SK-N-SH (cell line): ENCODE measurements at regions not wholly inside any gene's neighbourhood (a gene's known extent, or its start where the extent isn't known, plus 50 kb on each side); places are given as distances from the start of the nearest gene placed in this dataset.

Experiments used
- CTCF ChIA-PET: fragments of 300-600, 350-600 bp; formaldehyde crosslinking; extraction: SDS; loops from one replicate; lab custom pipeline; 2021; lab: Yijun Ruan, JAX
- POLR2A ChIA-PET: fragments of 350-600 bp; sonication (Branson Sonifier 250); formaldehyde crosslinking; extraction: SDS; loops from one replicate; lab custom pipeline; 2020; ENCODE audit warnings: antibody characterized with exemption, inconsistent platforms; lab: Yijun Ruan, JAX
- DNase-seq: peaks from one replicate; pipeline ENCODE4 v3.0.0; 2012
- H2AFZ ChIP-seq: fragments of 200-600 bp; sonication (generic); 2 replicates; pipeline ENCODE4 v1.8.1; 2016; ENCODE audit warnings: antibody characterized with exemption, mild to moderate bottlenecking, low read depth
- H3F3A ChIP-seq: fragments of 200-600 bp; sonication (generic); replicated peaks from 2 replicates; pipeline ENCODE3; 2016; ENCODE audit warnings: antibody characterized with exemption, mild to moderate bottlenecking; ENCODE audit not compliant: insufficient read depth
- H3K27ac ChIP-seq, 2 experiments: fragments of 200-500 bp in 1 of 2; fragments of 200-600 bp in 1 of 2; sonication (Bioruptor generic) in 1 of 2; sonication (generic), shearing (Covaris generic) in 1 of 2; 2 replicates each; pipeline versions ENCODE4 v1.5.1 to v1.6.1; 2014 to 2016; ENCODE audit warnings: low read depth in 2 of 2, inconsistent platforms in 1 of 2, low read length in 1 of 2, mild to moderate bottlenecking in 1 of 2, mixed read lengths in 1 of 2
- H3K27me3 ChIP-seq: fragments of 200-600 bp; sonication (generic), shearing (Covaris generic); 2 replicates; pipeline ENCODE4 v1.6.1; 2016; ENCODE audit warnings: mixed run types; ENCODE audit not compliant: insufficient read depth
- H3K36me3 ChIP-seq, 2 experiments: fragments of 200-500 bp in 1 of 2; fragments of 200-600 bp in 1 of 2; sonication (Bioruptor generic) in 1 of 2; sonication (generic) in 1 of 2; replicated peaks in 1 of 2; 2 replicates each; pipeline versions ENCODE3 to v1.5.1; 2014 to 2016; ENCODE audit warnings: low read length in 1 of 2, mild to moderate bottlenecking in 1 of 2; ENCODE audit not compliant: insufficient read depth in 2 of 2, control insufficient read depth in 1 of 2
- H3K4me1 ChIP-seq, 2 experiments: fragments of 200-500 bp in 1 of 2; fragments of 200-600 bp in 1 of 2; sonication (Bioruptor generic) in 1 of 2; sonication (generic), shearing (Covaris generic) in 1 of 2; 2 replicates each; pipeline versions ENCODE4 v1.5.1 to v1.6.1; 2014 to 2016; ENCODE audit warnings: low read depth in 1 of 2, low read length in 1 of 2, mixed run types in 1 of 2; ENCODE audit not compliant: insufficient read depth in 2 of 2, control insufficient read depth in 1 of 2
- H3K4me2 ChIP-seq: fragments of 200-600 bp; sonication (generic), shearing (Covaris generic); 2 replicates; pipeline ENCODE4 v1.6.1; 2017; ENCODE audit warnings: mixed run types
- H3K4me3 ChIP-seq, 2 experiments: fragments of 200-500 bp in 1 of 2; fragments of 200-600 bp in 1 of 2; sonication (Bioruptor generic) in 1 of 2; sonication (generic), shearing (Covaris generic) in 1 of 2; 2 replicates each; pipeline versions ENCODE4 v1.5.1 to v1.8.1; 2014 to 2016; ENCODE audit warnings: low read depth in 2 of 2, inconsistent platforms in 1 of 2, low read length in 1 of 2, mild to moderate bottlenecking in 1 of 2, mixed read lengths in 1 of 2, moderate library complexity in 1 of 2
- H3K79me2 ChIP-seq: fragments of 200-600 bp; sonication (generic); 2 replicates; pipeline ENCODE4 v1.8.1; 2017; ENCODE audit warnings: mild to moderate bottlenecking; ENCODE audit not compliant: insufficient read depth
- H3K9ac ChIP-seq: fragments of 200-600 bp; sonication (generic); 2 replicates; pipeline ENCODE4 v1.6.1; 2017; ENCODE audit warnings: mixed run types
- H3K9me2 ChIP-seq: fragments of 200-600 bp; sonication (generic); 2 replicates; pipeline ENCODE4 v1.6.1; 2017; ENCODE audit warnings: mixed run types
- H3K9me3 ChIP-seq: fragments of 200-600 bp; sonication (generic); 2 replicates; pipeline ENCODE4 v1.6.1; 2017; ENCODE audit warnings: mixed run types, mild to moderate bottlenecking, moderate library complexity
- H4K20me1 ChIP-seq: fragments of 200-600 bp; sonication (generic); 2 replicates; pipeline ENCODE4 v1.6.1; 2017; ENCODE audit warnings: mild to moderate bottlenecking, mixed run types; ENCODE audit not compliant: insufficient read depth
- FOSL2 ChIP-seq: IDR thresholded peaks from 2 replicates; pipeline ENCODE4 v1.4.0; 2012; ENCODE audit warnings: low read depth, mild to moderate bottlenecking, moderate library complexity, borderline replicate concordance
- GATA2 ChIP-seq: sonication (generic); formaldehyde crosslinking; IDR thresholded peaks from 2 replicates; pipeline ENCODE4 v1.5.0; 2020; ENCODE audit warnings: mild to moderate bottlenecking, missing genetic modification reagents
- NFIC ChIP-seq: IDR thresholded peaks from 2 replicates; pipeline ENCODE4 v1.4.0; 2012; ENCODE audit warnings: borderline replicate concordance
- TAF1 ChIP-seq: IDR thresholded peaks from 2 replicates; pipeline ENCODE4 v1.6.1; 2012; ENCODE audit warnings: low read depth, mild to moderate bottlenecking, low read length, moderate library complexity, borderline replicate concordance
- TCF12 ChIP-seq: IDR thresholded peaks from 2 replicates; pipeline ENCODE4 v1.4.0; 2012
- WGBS: methylation state at CpG from one replicate; pipeline ENCODE4 v1.1.6; 2017; ENCODE audit warnings: low lambda C conversion rate; 5-methylcytosine and 5-hydroxymethylcytosine counted together
- TF ChIP-seq, protein P1 (sequence below): IDR thresholded peaks from 2 replicates; pipeline ENCODE4 v1.6.1; 2012; ENCODE audit warnings: mild to moderate bottlenecking, low read depth, low read length, moderate library complexity
- TF ChIP-seq, protein P2 (sequence below): fragments of 200-600 bp; sonication (generic); IDR thresholded peaks from 2 replicates; pipeline ENCODE4 v1.6.1; 2017; ENCODE audit warnings: antibody characterized with exemption, mild to moderate bottlenecking, moderate library complexity

DNA sequence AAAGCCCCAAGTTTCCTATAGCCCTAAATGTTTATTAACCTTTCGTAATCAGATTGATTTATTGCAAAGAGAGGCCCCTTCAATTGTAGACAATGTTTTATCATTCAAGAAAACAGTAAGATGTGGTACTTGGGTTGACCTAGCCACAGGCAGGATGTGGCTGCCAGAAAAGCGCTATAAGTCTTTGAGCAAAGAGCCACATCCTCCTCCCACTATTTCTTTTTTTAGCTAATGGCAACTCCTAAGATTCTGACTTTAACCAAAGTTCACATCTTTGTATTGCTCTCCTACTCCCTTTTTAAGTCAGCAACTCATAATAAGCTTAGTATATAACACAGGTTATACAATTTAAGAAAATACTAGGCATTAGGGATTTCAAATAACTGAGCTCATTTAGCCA lies 70.7 kb upstream of the PPP3CA start:
- Histone ChIP-seq H3K36me3 (no peaks in the 10 kb centered on the region), H4K20me1 (no peaks in the 10 kb centered on the region), H3K27me3 (no peaks in the 10 kb centered on the region), H3K79me2 (no peaks in the 10 kb centered on the region), H3K27ac (no peak overlapping the region), H3K9me2 (no peaks in the 10 kb centered on the region), H3K4me3 (no peak overlapping the region), H3K9ac (no peak overlapping the region), H3K9me3 (no peaks in the 10 kb centered on the region), H3K4me1 (0 out of 4 replicates have a peak, but pooled peaks cover 0 to 5% of the 10 kb centered on the region in 2 experiments), H3F3A (no peaks in the 10 kb centered on the region), H3K4me2 (no peak overlapping the region), H2AFZ (no peak overlapping the region; the same call in 1 of the 2 replicates)
- DNase-seq = no peak
- ChIA-PET CTCF (interaction anchor here (1.4 kb wide), 1 partner anchor 10 kb away, joined by 5 read pairs; no protein-coding TSS in a partner anchor), POLR2A (no interaction called here)
- TF ChIP-seq NFIC = no peak
- 93% methylated on average over 2 of the region's 2 CpGs for WGBS

DNA sequence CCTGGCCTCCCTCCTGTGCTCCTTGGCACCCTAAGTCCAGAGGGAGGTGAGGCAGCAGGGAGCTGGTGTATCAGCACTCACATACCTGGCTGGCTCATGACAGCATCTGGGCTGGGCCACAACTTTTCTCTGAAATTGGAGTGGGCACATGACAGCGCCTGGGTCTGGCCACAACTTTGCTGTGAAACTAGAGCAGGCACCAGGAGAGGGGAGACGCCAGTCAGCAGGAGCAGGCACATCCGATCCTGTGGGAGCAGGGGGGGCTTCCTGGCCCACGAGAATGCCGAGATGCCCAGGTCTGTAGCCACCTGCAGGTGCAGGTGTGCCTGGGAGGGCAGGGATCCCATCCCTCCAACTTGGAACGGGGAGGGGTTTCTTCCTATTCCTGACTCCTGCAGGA lies 69.7 kb upstream of the PPP3CA start:
- H4K20me1 ChIP-seq = no peaks in the 10 kb centered on the region
- POLR2A ChIA-PET = no interaction called here
- TF ChIP-seq FOSL2 (no peak), TCF12 (no peak), TAF1 (no peak), GATA2 (CRISPR knock-in tag) (no peak)
- TF ChIP-seq, protein P1, sequence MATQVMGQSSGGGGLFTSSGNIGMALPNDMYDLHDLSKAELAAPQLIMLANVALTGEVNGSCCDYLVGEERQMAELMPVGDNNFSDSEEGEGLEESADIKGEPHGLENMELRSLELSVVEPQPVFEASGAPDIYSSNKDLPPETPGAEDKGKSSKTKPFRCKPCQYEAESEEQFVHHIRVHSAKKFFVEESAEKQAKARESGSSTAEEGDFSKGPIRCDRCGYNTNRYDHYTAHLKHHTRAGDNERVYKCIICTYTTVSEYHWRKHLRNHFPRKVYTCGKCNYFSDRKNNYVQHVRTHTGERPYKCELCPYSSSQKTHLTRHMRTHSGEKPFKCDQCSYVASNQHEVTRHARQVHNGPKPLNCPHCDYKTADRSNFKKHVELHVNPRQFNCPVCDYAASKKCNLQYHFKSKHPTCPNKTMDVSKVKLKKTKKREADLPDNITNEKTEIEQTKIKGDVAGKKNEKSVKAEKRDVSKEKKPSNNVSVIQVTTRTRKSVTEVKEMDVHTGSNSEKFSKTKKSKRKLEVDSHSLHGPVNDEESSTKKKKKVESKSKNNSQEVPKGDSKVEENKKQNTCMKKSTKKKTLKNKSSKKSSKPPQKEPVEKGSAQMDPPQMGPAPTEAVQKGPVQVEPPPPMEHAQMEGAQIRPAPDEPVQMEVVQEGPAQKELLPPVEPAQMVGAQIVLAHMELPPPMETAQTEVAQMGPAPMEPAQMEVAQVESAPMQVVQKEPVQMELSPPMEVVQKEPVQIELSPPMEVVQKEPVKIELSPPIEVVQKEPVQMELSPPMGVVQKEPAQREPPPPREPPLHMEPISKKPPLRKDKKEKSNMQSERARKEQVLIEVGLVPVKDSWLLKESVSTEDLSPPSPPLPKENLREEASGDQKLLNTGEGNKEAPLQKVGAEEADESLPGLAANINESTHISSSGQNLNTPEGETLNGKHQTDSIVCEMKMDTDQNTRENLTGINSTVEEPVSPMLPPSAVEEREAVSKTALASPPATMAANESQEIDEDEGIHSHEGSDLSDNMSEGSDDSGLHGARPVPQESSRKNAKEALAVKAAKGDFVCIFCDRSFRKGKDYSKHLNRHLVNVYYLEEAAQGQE = no peak
- TF ChIP-seq, protein P2, sequence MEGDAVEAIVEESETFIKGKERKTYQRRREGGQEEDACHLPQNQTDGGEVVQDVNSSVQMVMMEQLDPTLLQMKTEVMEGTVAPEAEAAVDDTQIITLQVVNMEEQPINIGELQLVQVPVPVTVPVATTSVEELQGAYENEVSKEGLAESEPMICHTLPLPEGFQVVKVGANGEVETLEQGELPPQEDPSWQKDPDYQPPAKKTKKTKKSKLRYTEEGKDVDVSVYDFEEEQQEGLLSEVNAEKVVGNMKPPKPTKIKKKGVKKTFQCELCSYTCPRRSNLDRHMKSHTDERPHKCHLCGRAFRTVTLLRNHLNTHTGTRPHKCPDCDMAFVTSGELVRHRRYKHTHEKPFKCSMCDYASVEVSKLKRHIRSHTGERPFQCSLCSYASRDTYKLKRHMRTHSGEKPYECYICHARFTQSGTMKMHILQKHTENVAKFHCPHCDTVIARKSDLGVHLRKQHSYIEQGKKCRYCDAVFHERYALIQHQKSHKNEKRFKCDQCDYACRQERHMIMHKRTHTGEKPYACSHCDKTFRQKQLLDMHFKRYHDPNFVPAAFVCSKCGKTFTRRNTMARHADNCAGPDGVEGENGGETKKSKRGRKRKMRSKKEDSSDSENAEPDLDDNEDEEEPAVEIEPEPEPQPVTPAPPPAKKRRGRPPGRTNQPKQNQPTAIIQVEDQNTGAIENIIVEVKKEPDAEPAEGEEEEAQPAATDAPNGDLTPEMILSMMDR = no peak

More for the DNA sequence above, 69.7 kb upstream of the PPP3CA start:
- Histone ChIP-seq H3K4me3 (no peak overlapping the region), H3K4me1 (0 out of 4 replicates have a peak, but pooled peaks cover 0 to 5% of the 10 kb centered on the region in 2 experiments), H3K27me3 (no peaks in the 10 kb centered on the region), H3K4me2 (no peak overlapping the region), H3K9me2 (no peaks in the 10 kb centered on the region), H3K9ac (no peak overlapping the region), H3K9me3 (no peaks in the 10 kb centered on the region), H3K79me2 (no peaks in the 10 kb centered on the region), H3F3A (no peaks in the 10 kb centered on the region), H3K27ac (no peak overlapping the region), H2AFZ (no peak overlapping the region), H3K36me3 (no peaks in the 10 kb centered on the region)
- 78% methylated on average over 5 of the region's 6 CpGs for WGBS
- no peak for DNase-seq
- CTCF ChIA-PET = no interaction called here
